ENCODE measurements at regions not wholly inside any gene's neighbourhood (a gene's known extent, or its start where the extent isn't known, plus 50 kb on each side); places are given as distances from the start of the nearest gene placed in this dataset.

DNA sequence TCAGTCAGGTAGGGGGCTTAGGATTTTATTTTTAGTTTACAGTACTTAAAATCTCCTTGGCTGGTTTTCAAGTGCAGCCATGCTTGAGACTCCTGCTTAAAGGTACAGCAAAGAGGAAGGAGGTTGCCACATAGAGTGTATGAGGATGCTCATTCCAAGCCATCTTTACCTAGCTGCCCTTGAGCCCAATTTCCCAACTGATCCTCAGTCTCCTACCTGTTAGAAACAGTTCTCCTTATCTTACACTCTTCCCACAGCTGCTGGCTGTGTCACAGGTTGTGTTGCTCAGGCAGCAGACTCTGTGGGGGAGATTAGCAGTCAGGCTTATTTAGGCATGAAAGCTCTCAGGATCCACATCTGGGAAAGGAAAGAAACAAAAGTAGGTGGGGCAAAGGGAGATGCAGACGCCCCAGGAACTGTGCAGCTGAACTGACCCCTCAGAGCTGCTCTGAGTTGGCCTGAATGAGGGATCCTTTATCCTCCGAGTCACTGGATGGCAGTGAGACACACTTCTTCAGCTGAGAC, 95.1 kb downstream of the NMUR2 start:
- dilution Hi-C loops (cut with MboI; ENCODE audit: extremely low pct_ligation_motif_present, low sequenced_read_pairs) = no loop called here
- CTCF ChIA-PET = no interaction called here
- intact Hi-C loops (cut with micrococcal nuclease) = no loop called here
- no peaks in the 10 kb centered on the region for H3K36me3 ChIP-seq (ENCODE audit: control insufficient read depth in 2 of 2, extremely low read depth in 1 of 2, insufficient read depth in 2 of 2, low read length in 2 of 2)
- H3K4me2 ChIP-seq (ENCODE audit: insufficient read depth, low read length) = no peak overlapping the region
- no peak overlapping the region for H3K27ac ChIP-seq (ENCODE audit: insufficient read depth, low read depth, low read length)
- no peaks in the 10 kb centered on the region for H3K9me3 ChIP-seq (replicated peaks; ENCODE audit: control insufficient read depth, insufficient read depth, low read length)
- DNase-seq (ENCODE audit: low read depth, low spot score) (no peak), FAIRE-seq (no peak)
- TF ChIP-seq FOS (IDR thresholded peaks at IDR 0.05; ENCODE audit: borderline replicate concordance, insufficient read depth, low read length) (no peak), MYC (IDR thresholded peaks at IDR 0.05; ENCODE audit: low read depth, low read length) (no peak), POLR2AphosphoS5 (IDR thresholded peaks at IDR 0.05; ENCODE audit: insufficient read depth, low read depth, low read length) (no peak), JUN (IDR thresholded peaks at IDR 0.05; ENCODE audit: borderline replicate concordance, insufficient read depth, insufficient read length, low read depth) (no peak), EZH2 (IDR thresholded peaks at IDR 0.05; ENCODE audit: borderline replicate concordance, low read depth, low read length, severe bottlenecking) (no peak), GATA2 (IDR thresholded peaks at IDR 0.05; ENCODE audit: insufficient read depth, insufficient read length, low read depth, low read length) (no peak), POLR2A (IDR thresholded peaks at IDR 0.05; ENCODE audit: low read depth, low read length) (no peak)
- TF ChIP-seq, protein P1, sequence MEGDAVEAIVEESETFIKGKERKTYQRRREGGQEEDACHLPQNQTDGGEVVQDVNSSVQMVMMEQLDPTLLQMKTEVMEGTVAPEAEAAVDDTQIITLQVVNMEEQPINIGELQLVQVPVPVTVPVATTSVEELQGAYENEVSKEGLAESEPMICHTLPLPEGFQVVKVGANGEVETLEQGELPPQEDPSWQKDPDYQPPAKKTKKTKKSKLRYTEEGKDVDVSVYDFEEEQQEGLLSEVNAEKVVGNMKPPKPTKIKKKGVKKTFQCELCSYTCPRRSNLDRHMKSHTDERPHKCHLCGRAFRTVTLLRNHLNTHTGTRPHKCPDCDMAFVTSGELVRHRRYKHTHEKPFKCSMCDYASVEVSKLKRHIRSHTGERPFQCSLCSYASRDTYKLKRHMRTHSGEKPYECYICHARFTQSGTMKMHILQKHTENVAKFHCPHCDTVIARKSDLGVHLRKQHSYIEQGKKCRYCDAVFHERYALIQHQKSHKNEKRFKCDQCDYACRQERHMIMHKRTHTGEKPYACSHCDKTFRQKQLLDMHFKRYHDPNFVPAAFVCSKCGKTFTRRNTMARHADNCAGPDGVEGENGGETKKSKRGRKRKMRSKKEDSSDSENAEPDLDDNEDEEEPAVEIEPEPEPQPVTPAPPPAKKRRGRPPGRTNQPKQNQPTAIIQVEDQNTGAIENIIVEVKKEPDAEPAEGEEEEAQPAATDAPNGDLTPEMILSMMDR (IDR thresholded peaks at IDR 0.05; ENCODE audit: extremely low read depth in 1 of 2, insufficient read depth in 1 of 2, low read depth in 1 of 2, low read length in 2 of 2) = no peak
- TF ChIP-seq, protein P2, sequence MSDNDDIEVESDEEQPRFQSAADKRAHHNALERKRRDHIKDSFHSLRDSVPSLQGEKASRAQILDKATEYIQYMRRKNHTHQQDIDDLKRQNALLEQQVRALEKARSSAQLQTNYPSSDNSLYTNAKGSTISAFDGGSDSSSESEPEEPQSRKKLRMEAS (IDR thresholded peaks at IDR 0.05; ENCODE audit: insufficient read depth, insufficient read length) = no peak
- H3K79me2 ChIP-seq (ENCODE audit: control insufficient read depth, insufficient read depth, low read length) = no peaks in the 10 kb centered on the region
- H3K9me1 ChIP-seq (replicated peaks; ENCODE audit: control insufficient read depth, extremely low read depth, insufficient read depth, low read length) = no peaks in the 10 kb centered on the region
- H4K20me1 ChIP-seq (replicated peaks; ENCODE audit: control insufficient read depth, extremely low read depth, insufficient read depth, low read length) = no peaks in the 10 kb centered on the region
- no TSS peak for BruUV-seq (replicated peaks)
- no peak overlapping the region for H2AFZ ChIP-seq (ENCODE audit: low read depth, low read length)
- no peaks in the 10 kb centered on the region for H3K4me1 ChIP-seq (ENCODE audit: control insufficient read depth, extremely low read depth, insufficient read depth, low read length)
- H3K27me3 ChIP-seq (ENCODE audit: control insufficient read depth in 2 of 2, insufficient read depth in 2 of 2, low read length in 2 of 2) = no peaks in the 10 kb centered on the region
- no peak overlapping the region for H3K9ac ChIP-seq (replicated peaks; ENCODE audit: extremely low read depth, insufficient read depth, low read length)
- no peak overlapping the region for H3K4me3 ChIP-seq (replicated peaks in 1 of 3; ENCODE audit: insufficient read depth in 1 of 3, low read depth in 1 of 3, low read length in 3 of 3)
- POLR2A ChIA-PET = no interaction called here

All from endothelial cell of umbilical vein (primary cell).